SK-N-SH treated with all-trans-retinoic acid at 6 μM for 48 hours (cell line): ENCODE measurements at regions not wholly inside any gene's neighbourhood (a gene's known extent, or its start where the extent isn't known, plus 50 kb on each side); places are given as distances from the start of the nearest gene placed in this dataset.

ENCODE experiments used
- ARNTL ChIP-seq: fragments of 450-650 bp; formaldehyde crosslinking; IDR thresholded peaks from 2 replicates; pipeline ENCODE4 v1.5.0; 2020; ENCODE audit warnings: low read depth, mild to moderate bottlenecking, moderate library complexity, borderline replicate concordance
- CSDC2 ChIP-seq: fragments of 250-450 bp; sonication (Bioruptor Pico); IDR thresholded peaks from 2 replicates; pipeline ENCODE4 v1.5.0; 2020; ENCODE audit warnings: mild to moderate bottlenecking, moderate library complexity
- ZFP3 ChIP-seq: fragments of 250-450 bp; sonication (Bioruptor Pico); IDR thresholded peaks from 2 replicates; pipeline ENCODE4 v1.5.0; 2020; ENCODE audit warnings: mild to moderate bottlenecking, moderate library complexity
- ZNF70 ChIP-seq: fragments of 450-650 bp; formaldehyde crosslinking; IDR thresholded peaks from 2 replicates; pipeline ENCODE4 v1.5.0; 2020; ENCODE audit warnings: mild to moderate bottlenecking, moderate library complexity
- TF ChIP-seq, protein P1 (sequence below): fragments of 250-450 bp; sonication (Bioruptor Pico); IDR thresholded peaks from 2 replicates; pipeline ENCODE4 v1.8.0; 2020; ENCODE audit warnings: mild to moderate bottlenecking, moderate library complexity, borderline replicate concordance

DNA sequence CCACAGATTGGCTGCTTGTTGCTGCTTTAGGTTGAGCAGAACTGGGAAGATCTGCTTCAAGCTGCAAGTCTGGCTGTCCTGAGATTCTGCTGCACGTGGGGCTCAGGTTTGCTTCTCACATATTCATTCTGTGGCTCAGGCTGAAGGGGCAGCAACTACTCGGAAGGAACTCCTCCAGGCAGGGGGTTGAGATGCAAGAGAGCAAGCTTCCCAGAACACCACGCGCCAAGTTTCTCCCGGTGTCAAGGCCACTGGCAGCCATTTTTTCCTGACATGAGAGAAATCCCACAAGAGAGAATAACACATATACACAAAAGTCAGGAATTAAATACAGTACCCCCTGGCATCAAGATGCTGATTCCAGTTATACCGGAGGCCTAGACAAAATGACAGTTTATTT is 887.6 kb upstream of the SLC10A2 start:
- TF ChIP-seq ZFP3 (CRISPR knock-in tag) (no peak), ARNTL (no peak), ZNF70 (CRISPR knock-in tag) (no peak), CSDC2 (CRISPR knock-in tag) (no peak)
- TF ChIP-seq, protein P1, sequence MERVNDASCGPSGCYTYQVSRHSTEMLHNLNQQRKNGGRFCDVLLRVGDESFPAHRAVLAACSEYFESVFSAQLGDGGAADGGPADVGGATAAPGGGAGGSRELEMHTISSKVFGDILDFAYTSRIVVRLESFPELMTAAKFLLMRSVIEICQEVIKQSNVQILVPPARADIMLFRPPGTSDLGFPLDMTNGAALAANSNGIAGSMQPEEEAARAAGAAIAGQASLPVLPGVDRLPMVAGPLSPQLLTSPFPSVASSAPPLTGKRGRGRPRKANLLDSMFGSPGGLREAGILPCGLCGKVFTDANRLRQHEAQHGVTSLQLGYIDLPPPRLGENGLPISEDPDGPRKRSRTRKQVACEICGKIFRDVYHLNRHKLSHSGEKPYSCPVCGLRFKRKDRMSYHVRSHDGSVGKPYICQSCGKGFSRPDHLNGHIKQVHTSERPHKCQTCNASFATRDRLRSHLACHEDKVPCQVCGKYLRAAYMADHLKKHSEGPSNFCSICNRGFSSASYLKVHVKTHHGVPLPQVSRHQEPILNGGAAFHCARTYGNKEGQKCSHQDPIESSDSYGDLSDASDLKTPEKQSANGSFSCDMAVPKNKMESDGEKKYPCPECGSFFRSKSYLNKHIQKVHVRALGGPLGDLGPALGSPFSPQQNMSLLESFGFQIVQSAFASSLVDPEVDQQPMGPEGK (CRISPR knock-in tag), result no peak
